Endothelial cell (in vitro differentiated cells): ENCODE measurements at regions not wholly inside any gene's neighbourhood (a gene's known extent, or its start where the extent isn't known, plus 50 kb on each side); places are given as distances from the start of the nearest gene placed in this dataset.

Experiments used
- DNase-seq: peaks from one replicate; pipeline ENCODE4 v3.0.0; 2021; ENCODE audit warnings: low spot score
- H3K27ac Mint-ChIP-seq: one replicate; pipeline ENCODE4 v1.8.0; 2021; ENCODE audit warnings: mixed read lengths, inconsistent platforms; ENCODE audit not compliant: unreplicated experiment
- H3K27me3 Mint-ChIP-seq: one replicate; pipeline ENCODE4 v1.8.0; 2021; ENCODE audit warnings: mild to moderate bottlenecking, moderate library complexity, mixed read lengths, inconsistent platforms; ENCODE audit not compliant: unreplicated experiment
- H3K36me3 Mint-ChIP-seq: one replicate; pipeline ENCODE4 v1.8.0; 2021; ENCODE audit warnings: mild to moderate bottlenecking, low read depth, mixed read lengths, inconsistent platforms; ENCODE audit not compliant: unreplicated experiment
- H3K4me1 Mint-ChIP-seq: one replicate; pipeline ENCODE4 v1.8.0; 2021; ENCODE audit warnings: mild to moderate bottlenecking, mixed read lengths, inconsistent platforms; ENCODE audit not compliant: unreplicated experiment
- H3K4me3 Mint-ChIP-seq: one replicate; pipeline ENCODE4 v1.8.0; 2021; ENCODE audit warnings: mild to moderate bottlenecking, mixed read lengths, inconsistent platforms; ENCODE audit not compliant: unreplicated experiment
- H3K9me3 Mint-ChIP-seq: one replicate; pipeline ENCODE4 v1.8.0; 2021; ENCODE audit warnings: mixed read lengths, inconsistent platforms; ENCODE audit not compliant: unreplicated experiment
- CTCF ChIP-seq: fragments of 200-600 bp; sonication (generic); IDR thresholded peaks from one replicate; pipeline ENCODE4 v1.5.0; 2021; ENCODE audit warnings: antibody characterized with exemption; ENCODE audit not compliant: unreplicated experiment

DNA sequence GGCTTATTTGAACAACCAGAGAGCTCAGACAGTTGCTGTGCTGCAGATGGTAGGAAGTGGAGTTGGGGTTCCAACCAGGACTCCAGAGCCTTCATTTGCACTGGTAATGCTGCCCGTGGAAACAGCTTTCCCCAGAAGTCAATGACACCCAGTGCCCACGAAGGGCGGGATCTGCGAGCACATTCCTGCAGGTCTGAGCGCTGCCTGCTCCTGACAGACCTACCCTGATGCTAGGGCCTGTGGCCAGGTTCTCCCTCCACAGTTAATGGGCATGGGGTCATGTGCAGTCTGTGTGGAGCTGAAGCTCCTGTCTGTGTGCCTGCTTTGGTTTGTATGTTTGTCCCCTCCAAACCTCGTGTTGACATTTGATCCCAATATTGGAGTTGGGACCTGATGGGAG, 299.0 kb upstream of the HS6ST1 start:
- H3K9me3 Mint-ChIP-seq = no peaks in the 10 kb centered on the region
- no peak for TF ChIP-seq CTCF
- H3K27me3 Mint-ChIP-seq = peaks cover 8% of the 10 kb centered on the region
- no peak overlapping the region for H3K27ac Mint-ChIP-seq
- no peak overlapping the region for H3K4me3 Mint-ChIP-seq
- no peak for DNase-seq
- H3K36me3 Mint-ChIP-seq = no peaks in the 10 kb centered on the region
- peaks cover 2% of the 10 kb centered on the region for H3K4me1 Mint-ChIP-seq

- DNase-seq = no peak
- no peaks in the 10 kb centered on the region for H3K9me3 Mint-ChIP-seq
- no peak overlapping the region for H3K4me3 Mint-ChIP-seq
- no peak overlapping the region for H3K27ac Mint-ChIP-seq
- no peaks in the 10 kb centered on the region for H3K36me3 Mint-ChIP-seq
- TF ChIP-seq CTCF = no peak
- peaks cover 8% of the 10 kb centered on the region for H3K27me3 Mint-ChIP-seq
- H3K4me1 Mint-ChIP-seq = no peaks in the 10 kb centered on the region
Observed at GRCh38 chr2:128618642-128619041, 300.0 kb upstream of the HS6ST1 start.

- DNase-seq = no peak
- H3K4me3 Mint-ChIP-seq = no peak overlapping the region
- no peaks in the 10 kb centered on the region for H3K9me3 Mint-ChIP-seq
- peaks cover 8% of the 10 kb centered on the region for H3K27me3 Mint-ChIP-seq
- H3K36me3 Mint-ChIP-seq = no peaks in the 10 kb centered on the region
- H3K27ac Mint-ChIP-seq = no peak overlapping the region
- H3K4me1 Mint-ChIP-seq = no peaks in the 10 kb centered on the region
- TF ChIP-seq CTCF = no peak
Observed at GRCh38 chr2:128619471-128620325, 301.0 kb upstream of the HS6ST1 start.

DNA sequence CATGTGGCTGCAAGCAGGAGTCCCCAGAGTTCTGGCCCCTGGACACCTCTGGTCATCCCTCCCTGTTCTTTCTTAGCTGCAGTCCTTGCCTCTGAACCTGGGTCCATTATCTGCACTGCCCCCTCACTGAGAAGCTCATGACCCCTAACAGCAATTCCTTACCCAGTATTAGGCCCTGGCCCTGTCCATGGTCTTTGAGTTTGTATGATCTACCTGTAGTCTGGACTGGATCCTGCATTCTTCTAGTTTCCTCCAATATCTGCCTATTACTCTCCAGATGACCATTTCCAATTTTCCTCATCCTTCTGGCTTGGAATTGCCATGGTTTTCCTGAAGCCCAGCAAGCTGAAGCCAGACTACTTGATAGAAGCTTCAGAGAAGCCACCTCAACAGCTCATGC, 302.4 kb upstream of the HS6ST1 start:
- H3K27ac Mint-ChIP-seq = no peak overlapping the region
- no peak for DNase-seq
- no peaks in the 10 kb centered on the region for H3K36me3 Mint-ChIP-seq
- H3K4me1 Mint-ChIP-seq = no peaks in the 10 kb centered on the region
- no peak overlapping the region for H3K4me3 Mint-ChIP-seq
- no peaks in the 10 kb centered on the region for H3K9me3 Mint-ChIP-seq
- TF ChIP-seq CTCF = no peak
- peaks cover 8% of the 10 kb centered on the region for H3K27me3 Mint-ChIP-seq

GRCh38 chr2:128622371-128622770, 303.7 kb upstream of the HS6ST1 start:
- TF ChIP-seq CTCF = no peak
- H3K27me3 Mint-ChIP-seq = peaks cover 9% of the 10 kb centered on the region
- H3K4me3 Mint-ChIP-seq = no peak overlapping the region
- no peaks in the 10 kb centered on the region for H3K9me3 Mint-ChIP-seq
- H3K36me3 Mint-ChIP-seq = no peaks in the 10 kb centered on the region
- no peak for DNase-seq
- H3K27ac Mint-ChIP-seq = no peak overlapping the region
- no peaks in the 10 kb centered on the region for H3K4me1 Mint-ChIP-seq
